Epithelial cell of esophagus (primary cell): ENCODE measurements at regions not wholly inside any gene's neighbourhood (a gene's known extent, or its start where the extent isn't known, plus 50 kb on each side); places are given as distances from the start of the nearest gene placed in this dataset.
"Not testable (repeated sequence)": the region's sequence is repeated elsewhere in the genome, so short reads cannot be mapped to it uniquely, and the experiment has no call there.

Experiments used
- DNase-seq: peaks from one replicate; pipeline ENCODE4 v3.0.0; 2010; ENCODE audit warnings: low read depth
- H3K4me3 ChIP-seq: 2 replicates; pipeline ENCODE4 v1.5.1; 2011; ENCODE audit warnings: mild to moderate bottlenecking, low read length, control low read depth
- TF ChIP-seq, protein P1 (sequence below): IDR thresholded peaks from 2 replicates; pipeline ENCODE4 v1.5.1; 2011; ENCODE audit warnings: low read depth, mild to moderate bottlenecking, low read length, control low read depth, inconsistent platforms; ENCODE audit not compliant: insufficient read depth; ENCODE audit errors: missing control alignments

DNA sequence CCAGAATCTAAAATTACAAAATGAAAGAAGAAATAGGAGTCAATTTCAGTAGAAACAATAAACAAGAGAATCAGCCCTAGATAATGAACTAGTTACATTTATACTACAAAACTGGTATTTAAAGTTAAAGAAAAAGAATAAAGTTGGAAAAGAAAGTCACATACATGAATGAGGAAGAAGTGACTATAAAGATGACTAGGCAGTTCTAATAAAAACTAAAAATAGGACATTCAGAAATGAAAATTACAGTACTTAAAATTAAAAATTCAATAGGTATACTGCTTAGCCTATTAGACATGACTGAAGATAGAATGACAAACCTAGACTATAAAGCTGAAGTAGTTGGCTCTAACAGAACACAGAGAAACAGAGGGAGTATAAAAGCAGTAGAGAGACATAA is 108.8 kb downstream of the AHR start:
- H3K4me3 ChIP-seq, result no peak overlapping the region
- no peak for DNase-seq
- TF ChIP-seq, protein P1, sequence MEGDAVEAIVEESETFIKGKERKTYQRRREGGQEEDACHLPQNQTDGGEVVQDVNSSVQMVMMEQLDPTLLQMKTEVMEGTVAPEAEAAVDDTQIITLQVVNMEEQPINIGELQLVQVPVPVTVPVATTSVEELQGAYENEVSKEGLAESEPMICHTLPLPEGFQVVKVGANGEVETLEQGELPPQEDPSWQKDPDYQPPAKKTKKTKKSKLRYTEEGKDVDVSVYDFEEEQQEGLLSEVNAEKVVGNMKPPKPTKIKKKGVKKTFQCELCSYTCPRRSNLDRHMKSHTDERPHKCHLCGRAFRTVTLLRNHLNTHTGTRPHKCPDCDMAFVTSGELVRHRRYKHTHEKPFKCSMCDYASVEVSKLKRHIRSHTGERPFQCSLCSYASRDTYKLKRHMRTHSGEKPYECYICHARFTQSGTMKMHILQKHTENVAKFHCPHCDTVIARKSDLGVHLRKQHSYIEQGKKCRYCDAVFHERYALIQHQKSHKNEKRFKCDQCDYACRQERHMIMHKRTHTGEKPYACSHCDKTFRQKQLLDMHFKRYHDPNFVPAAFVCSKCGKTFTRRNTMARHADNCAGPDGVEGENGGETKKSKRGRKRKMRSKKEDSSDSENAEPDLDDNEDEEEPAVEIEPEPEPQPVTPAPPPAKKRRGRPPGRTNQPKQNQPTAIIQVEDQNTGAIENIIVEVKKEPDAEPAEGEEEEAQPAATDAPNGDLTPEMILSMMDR, result no peak

- DNase-seq, result peak; percentile 94
- TF ChIP-seq, protein P1, result no peak
- no peak overlapping the region for H3K4me3 ChIP-seq
These were observed 109.9 kb downstream of the AHR start for GRCh38 chr7:17408245-17408903.

- DNase-seq, result peak; percentile 19
- no peak overlapping the region for H3K4me3 ChIP-seq
- TF ChIP-seq, protein P1, result no peak
These were observed 110.4 kb downstream of the AHR start for GRCh38 chr7:17408904-17409290.

DNA sequence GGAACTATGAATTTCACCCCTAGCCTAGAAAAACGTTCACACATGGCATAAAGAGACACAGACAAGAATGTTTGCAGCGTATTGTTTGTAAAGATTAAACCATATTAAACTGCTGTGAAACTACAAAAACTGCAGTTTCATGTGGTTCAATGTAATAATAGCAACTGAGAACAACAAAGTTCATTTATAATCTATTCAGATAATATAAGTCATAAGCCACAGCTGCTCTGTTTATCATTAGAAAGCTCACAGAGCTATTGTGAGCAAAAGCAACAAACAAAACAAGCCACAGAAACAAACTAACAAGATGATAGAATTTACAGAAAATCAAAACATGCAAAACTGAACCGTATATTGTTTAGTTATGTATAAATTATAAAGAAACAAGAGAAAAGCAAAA is 113.5 kb downstream of the AHR start:
- no peak overlapping the region for H3K4me3 ChIP-seq
- TF ChIP-seq, protein P1, result no peak
- no peak for DNase-seq

- TF ChIP-seq, protein P1, result no peak
- DNase-seq, result no peak
- H3K4me3 ChIP-seq, result no peak overlapping the region
These were observed 114.4 kb downstream of the AHR start for GRCh38 chr7:17412883-17413282.

- DNase-seq, result no peak
- TF ChIP-seq, protein P1, result no peak
- H3K4me3 ChIP-seq, result no peak overlapping the region
These were observed 117.5 kb downstream of the AHR start for GRCh38 chr7:17415955-17416354.

GRCh38 chr7:17420308-17421015 is 122.0 kb downstream of the AHR start:
- H3K4me3 ChIP-seq, DNase-seq: not testable (repeated sequence)
